H1 (cell line): ENCODE measurements at regions not wholly inside any gene's neighbourhood (a gene's known extent, or its start where the extent isn't known, plus 50 kb on each side); places are given as distances from the start of the nearest gene placed in this dataset.

Experiments used
- ATF3 ChIP-seq: IDR thresholded peaks from 2 replicates; pipeline ENCODE4 v1.6.1; 2011; ENCODE audit warnings: low read depth, mild to moderate bottlenecking, low read length; ENCODE audit not compliant: insufficient read depth
- BCL11A ChIP-seq, 2 experiments: IDR thresholded peaks; one replicate each; pipeline ENCODE4 v1.6.1; 2011; ENCODE audit warnings: low read depth in 2 of 2, low read length in 2 of 2, mild to moderate bottlenecking in 2 of 2
- BRCA1 ChIP-seq: IDR thresholded peaks from 2 replicates; pipeline ENCODE4 v1.6.1; 2012; ENCODE audit warnings: low read depth, low read length, improper control_type of control experiment
- CREB1 ChIP-seq: IDR thresholded peaks from 2 replicates; pipeline ENCODE4 v1.6.1; 2012; ENCODE audit warnings: inconsistent platforms
- EP300 ChIP-seq, 2 experiments: IDR thresholded peaks; 1 replicate in 1 of 2; 2 replicates in 1 of 2; pipeline ENCODE4 v1.6.1; 2011 to 2012; ENCODE audit warnings: low read depth in 2 of 2, low read length in 2 of 2, mild to moderate bottlenecking in 2 of 2, borderline replicate concordance in 1 of 2, inconsistent platforms in 1 of 2, moderate library complexity in 1 of 2
- GABPA ChIP-seq: IDR thresholded peaks from 2 replicates; pipeline ENCODE4 v1.6.1; 2011; ENCODE audit warnings: mild to moderate bottlenecking, low read length, moderate library complexity, borderline replicate concordance; ENCODE audit not compliant: insufficient read depth
- POLR2A ChIP-seq, 2 experiments: IDR thresholded peaks; 1 replicate in 1 of 2; 2 replicates in 1 of 2; pipeline ENCODE4 v1.6.1; 2011; ENCODE audit warnings: low read depth in 2 of 2, low read length in 2 of 2, mild to moderate bottlenecking in 2 of 2; ENCODE audit errors: control extremely low read depth in 1 of 2
- RFX5 ChIP-seq: IDR thresholded peaks from 2 replicates; pipeline ENCODE4 v1.6.1; 2011; ENCODE audit warnings: low read depth, low read length, improper control_type of control experiment, borderline replicate concordance
- SIN3A ChIP-seq, 2 experiments: IDR thresholded peaks in 1 of 2; conservative IDR thresholded peaks in 1 of 2; 2 replicates each; pipeline ENCODE4 v1.6.1; 2011 to 2012; ENCODE audit warnings: low read length in 2 of 2, improper control_type of control experiment in 1 of 2, low read depth in 1 of 2, mild to moderate bottlenecking in 1 of 2
- TCF12 ChIP-seq: IDR thresholded peaks from 2 replicates; pipeline ENCODE4 v1.6.1; 2011; ENCODE audit warnings: low read depth, mild to moderate bottlenecking, low read length
- ZNF274 ChIP-seq: IDR thresholded peaks from 2 replicates; pipeline ENCODE4 v1.7.0; 2012; ENCODE audit warnings: low read length, borderline replicate concordance; ENCODE audit errors: extremely low read depth
- TF ChIP-seq, protein P1 (sequence below), 3 experiments: IDR thresholded peaks; 1 replicate in 2 of 3; 2 replicates in 1 of 3; pipeline versions ENCODE4 v1.5.1 to v1.6.1; 2011; ENCODE audit warnings: low read length in 3 of 3, mild to moderate bottlenecking in 3 of 3, inconsistent platforms in 2 of 3, low read depth in 1 of 3, moderate library complexity in 1 of 3; ENCODE audit not compliant: insufficient read depth in 1 of 3; ENCODE audit errors: control extremely low read depth in 1 of 3
- TF ChIP-seq, protein P2 (sequence below): IDR thresholded peaks from 2 replicates; pipeline ENCODE4 v1.6.1; 2012; ENCODE audit warnings: low read length, inconsistent platforms

GRCh38 chr16:85221771-85222154, 109.5 kb upstream of the CIBAR2 start:
- TF ChIP-seq ZNF274 (no peak), GABPA (no peak), TCF12 (no peak), BRCA1 (no peak), ATF3 (no peak), BCL11A (IDR thresholded peaks at IDR 0.05; ENCODE audit: low read depth in 2 of 2, low read length in 2 of 2) (no peak), POLR2A (IDR thresholded peaks at IDR 0.05; ENCODE audit: control extremely low read depth in 1 of 2, low read depth in 2 of 2, low read length in 2 of 2) (no peak), EP300 (IDR thresholded peaks at IDR 0.05; ENCODE audit: borderline replicate concordance in 1 of 2, low read depth in 2 of 2, low read length in 2 of 2) (no peak), CREB1 (no peak), SIN3A (conservative IDR thresholded peaks at IDR 0.05 in 1 of 2, IDR thresholded peaks at IDR 0.05 in 1 of 2; ENCODE audit: low read depth in 1 of 2, low read length in 2 of 2) (no peak), RFX5 (no peak)
- TF ChIP-seq, protein P1, sequence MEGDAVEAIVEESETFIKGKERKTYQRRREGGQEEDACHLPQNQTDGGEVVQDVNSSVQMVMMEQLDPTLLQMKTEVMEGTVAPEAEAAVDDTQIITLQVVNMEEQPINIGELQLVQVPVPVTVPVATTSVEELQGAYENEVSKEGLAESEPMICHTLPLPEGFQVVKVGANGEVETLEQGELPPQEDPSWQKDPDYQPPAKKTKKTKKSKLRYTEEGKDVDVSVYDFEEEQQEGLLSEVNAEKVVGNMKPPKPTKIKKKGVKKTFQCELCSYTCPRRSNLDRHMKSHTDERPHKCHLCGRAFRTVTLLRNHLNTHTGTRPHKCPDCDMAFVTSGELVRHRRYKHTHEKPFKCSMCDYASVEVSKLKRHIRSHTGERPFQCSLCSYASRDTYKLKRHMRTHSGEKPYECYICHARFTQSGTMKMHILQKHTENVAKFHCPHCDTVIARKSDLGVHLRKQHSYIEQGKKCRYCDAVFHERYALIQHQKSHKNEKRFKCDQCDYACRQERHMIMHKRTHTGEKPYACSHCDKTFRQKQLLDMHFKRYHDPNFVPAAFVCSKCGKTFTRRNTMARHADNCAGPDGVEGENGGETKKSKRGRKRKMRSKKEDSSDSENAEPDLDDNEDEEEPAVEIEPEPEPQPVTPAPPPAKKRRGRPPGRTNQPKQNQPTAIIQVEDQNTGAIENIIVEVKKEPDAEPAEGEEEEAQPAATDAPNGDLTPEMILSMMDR (IDR thresholded peaks at IDR 0.05; ENCODE audit: control extremely low read depth in 1 of 3, insufficient read depth in 1 of 3, low read depth in 1 of 3, low read length in 3 of 3) = no peak
- TF ChIP-seq, protein P2, sequence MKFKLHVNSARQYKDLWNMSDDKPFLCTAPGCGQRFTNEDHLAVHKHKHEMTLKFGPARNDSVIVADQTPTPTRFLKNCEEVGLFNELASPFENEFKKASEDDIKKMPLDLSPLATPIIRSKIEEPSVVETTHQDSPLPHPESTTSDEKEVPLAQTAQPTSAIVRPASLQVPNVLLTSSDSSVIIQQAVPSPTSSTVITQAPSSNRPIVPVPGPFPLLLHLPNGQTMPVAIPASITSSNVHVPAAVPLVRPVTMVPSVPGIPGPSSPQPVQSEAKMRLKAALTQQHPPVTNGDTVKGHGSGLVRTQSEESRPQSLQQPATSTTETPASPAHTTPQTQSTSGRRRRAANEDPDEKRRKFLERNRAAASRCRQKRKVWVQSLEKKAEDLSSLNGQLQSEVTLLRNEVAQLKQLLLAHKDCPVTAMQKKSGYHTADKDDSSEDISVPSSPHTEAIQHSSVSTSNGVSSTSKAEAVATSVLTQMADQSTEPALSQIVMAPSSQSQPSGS = no peak
